OCI-LY1 (cell line): ENCODE measurements at regions not wholly inside any gene's neighbourhood (a gene's known extent, or its start where the extent isn't known, plus 50 kb on each side); places are given as distances from the start of the nearest gene placed in this dataset.

Experiments used
- H2AFZ ChIP-seq: fragments of 200-600 bp; sonication (generic), shearing (Covaris generic); 2 replicates; pipeline ENCODE4 v1.6.0; 2014; ENCODE audit warnings: antibody characterized with exemption, mild to moderate bottlenecking, low read length
- H3F3A ChIP-seq: fragments of 200-600 bp; sonication (generic), shearing (Covaris generic); 2 replicates; pipeline ENCODE4 v1.6.0; 2014; ENCODE audit warnings: mild to moderate bottlenecking, antibody characterized with exemption, low read length, moderate library complexity; ENCODE audit not compliant: insufficient read depth
- H3K27ac ChIP-seq: fragments of 200-600 bp; sonication (generic); 2 replicates; pipeline ENCODE4 v1.5.1; 2014; ENCODE audit warnings: low read length, mixed run types, mild to moderate bottlenecking, low read depth; ENCODE audit not compliant: poor library complexity, severe bottlenecking
- H3K27me3 ChIP-seq: fragments of 200-600 bp; sonication (generic); 2 replicates; pipeline ENCODE4 v1.6.0; 2014; ENCODE audit warnings: antibody characterized with exemption, mild to moderate bottlenecking, low read length, moderate library complexity; ENCODE audit not compliant: insufficient read depth
- H3K36me3 ChIP-seq: fragments of 200-600 bp; sonication (generic); 2 replicates; pipeline ENCODE4 v1.6.1; 2014; ENCODE audit warnings: mild to moderate bottlenecking, antibody characterized with exemption, low read length, moderate library complexity, mixed read lengths; ENCODE audit not compliant: insufficient read depth
- H3K4me1 ChIP-seq: fragments of 200-600 bp; sonication (generic); 2 replicates; pipeline ENCODE4 v1.5.1; 2014; ENCODE audit warnings: mild to moderate bottlenecking, low read length, moderate library complexity; ENCODE audit not compliant: insufficient read depth, severe bottlenecking
- H3K4me2 ChIP-seq: fragments of 200-600 bp; sonication (generic), shearing (Covaris generic); 2 replicates; pipeline ENCODE4 v1.6.1; 2014; ENCODE audit warnings: low read length
- H3K4me3 ChIP-seq: fragments of 200-600 bp; sonication (generic); 2 replicates; pipeline ENCODE4 v1.5.1; 2014; ENCODE audit warnings: low read length, low read depth, mild to moderate bottlenecking, mixed read lengths; ENCODE audit not compliant: poor library complexity, severe bottlenecking
- H3K79me2 ChIP-seq: fragments of 200-600 bp; shearing (Covaris generic); 2 replicates; pipeline ENCODE4 v1.6.1; 2016; ENCODE audit warnings: mixed run types, low read length, mixed read lengths; ENCODE audit not compliant: insufficient read depth
- H3K9ac ChIP-seq: fragments of 200-600 bp; sonication (generic), shearing (Covaris generic); 2 replicates; pipeline ENCODE4 v1.6.1; 2014; ENCODE audit warnings: mild to moderate bottlenecking, low read length, mixed read lengths
- H3K9me2 ChIP-seq: fragments of 200-600 bp; sonication (generic), shearing (Covaris generic); 2 replicates; pipeline ENCODE4 v1.6.1; 2014; ENCODE audit warnings: low read depth, mild to moderate bottlenecking, low read length, mixed read lengths
- H3K9me3 ChIP-seq: fragments of 200-600 bp; shearing (Covaris generic); 2 replicates; pipeline ENCODE4 v1.6.1; 2014; ENCODE audit warnings: low read length, mixed read lengths
- H4K20me1 ChIP-seq: fragments of 200-600 bp; sonication (generic), shearing (Covaris generic); 2 replicates; pipeline ENCODE4 v1.6.0; 2016; ENCODE audit warnings: mild to moderate bottlenecking, low read length; ENCODE audit not compliant: insufficient read depth
- CTCF ChIP-seq: fragments of 200-600 bp; sonication (generic), shearing (Covaris generic); IDR thresholded peaks from 2 replicates; pipeline ENCODE4 v1.5.1; 2017; ENCODE audit warnings: mild to moderate bottlenecking, antibody characterized with exemption, low read length, moderate library complexity, mixed read lengths
- EZH2 ChIP-seq: fragments of 200-600 bp; sonication (generic), shearing (Covaris generic); IDR thresholded peaks from 2 replicates; pipeline ENCODE4 v1.8.0; 2017; ENCODE audit warnings: borderline replicate concordance, mixed run types, mild to moderate bottlenecking, antibody characterized with exemption, low read length, moderate library complexity, mixed read lengths

GRCh38 chr1:191912517-191912916, 245.7 kb upstream of the RGS18 start:
- H3K4me3 ChIP-seq: no peak overlapping the region
- H4K20me1 ChIP-seq: no peaks in the 10 kb centered on the region
- H2AFZ ChIP-seq: no peak overlapping the region
- H3K27ac ChIP-seq: no peak overlapping the region
- no peak overlapping the region for H3K9ac ChIP-seq
- no peaks in the 10 kb centered on the region for H3K9me2 ChIP-seq
- TF ChIP-seq CTCF: no peak
- no peak overlapping the region for H3K4me2 ChIP-seq
- H3K9me3 ChIP-seq: no peaks in the 10 kb centered on the region
- H3K27me3 ChIP-seq: no peaks in the 10 kb centered on the region
- H3K4me1 ChIP-seq: no peaks in the 10 kb centered on the region
- H3K79me2 ChIP-seq: no peaks in the 10 kb centered on the region
- no peaks in the 10 kb centered on the region for H3F3A ChIP-seq
- H3K36me3 ChIP-seq: no peaks in the 10 kb centered on the region

GRCh38 chr1:191913260-191913977, 244.8 kb upstream of the RGS18 start:
- Histone ChIP-seq H3K4me1 (no peaks in the 10 kb centered on the region), H3K4me2 (no peak overlapping the region), H3K79me2 (no peaks in the 10 kb centered on the region), H3K9me2 (no peaks in the 10 kb centered on the region), H3K27me3 (no peaks in the 10 kb centered on the region), H3K36me3 (no peaks in the 10 kb centered on the region), H4K20me1 (no peaks in the 10 kb centered on the region), H2AFZ (no peak overlapping the region), H3K4me3 (no peak overlapping the region), H3F3A (no peaks in the 10 kb centered on the region), H3K9me3 (no peaks in the 10 kb centered on the region), H3K27ac (no peak overlapping the region), H3K9ac (no peak overlapping the region)
- TF ChIP-seq EZH2: no peak
- no peak for TF ChIP-seq CTCF

- no peaks in the 10 kb centered on the region for H3K9me2 ChIP-seq
- no peaks in the 10 kb centered on the region for H4K20me1 ChIP-seq
- H3F3A ChIP-seq: no peaks in the 10 kb centered on the region
- TF ChIP-seq EZH2 (no peak), CTCF (no peak)
- no peak overlapping the region for H3K9ac ChIP-seq
- no peaks in the 10 kb centered on the region for H3K9me3 ChIP-seq
- no peak overlapping the region for H2AFZ ChIP-seq
- no peaks in the 10 kb centered on the region for H3K79me2 ChIP-seq
- H3K27ac ChIP-seq: no peak overlapping the region
- H3K4me1 ChIP-seq: no peaks in the 10 kb centered on the region
- H3K27me3 ChIP-seq: no peaks in the 10 kb centered on the region
- H3K4me2 ChIP-seq: no peak overlapping the region
- H3K4me3 ChIP-seq: no peak overlapping the region
- no peaks in the 10 kb centered on the region for H3K36me3 ChIP-seq
Observed at GRCh38 chr1:191929383-191929782, 228.9 kb upstream of the RGS18 start.
